Calu3 (cell line): ENCODE measurements at regions not wholly inside any gene's neighbourhood (a gene's known extent, or its start where the extent isn't known, plus 50 kb on each side); places are given as distances from the start of the nearest gene placed in this dataset.

Experiments used
- BruUV-seq: library from RNA; stranded (reverse); fragments of 400-500 nt; replicated peaks from 2 replicates; lab custom pipeline; 2021; lab: Mats Ljungman, UMichigan
- CTCF ChIA-PET: fragments of 300-600 bp; sonication (Branson Sonifier 250); formaldehyde crosslinking; loops from one replicate; lab custom pipeline; 2022; ENCODE audit warnings: antibody characterized with exemption; lab: Charles Lee
- DNase-seq: peaks from one replicate; pipeline ENCODE4 v3.0.0; 2022
- H3K27ac Mint-ChIP-seq: one replicate; pipeline ENCODE4 v1.8.0; 2022; ENCODE audit warnings: mixed read lengths; ENCODE audit not compliant: unreplicated experiment
- H3K27me3 Mint-ChIP-seq: one replicate; pipeline ENCODE4 v1.8.0; 2022; ENCODE audit warnings: mixed read lengths; ENCODE audit not compliant: unreplicated experiment
- H3K36me3 Mint-ChIP-seq: one replicate; pipeline ENCODE4 v1.8.0; 2022; ENCODE audit warnings: mild to moderate bottlenecking, moderate library complexity, mixed read lengths; ENCODE audit not compliant: insufficient read depth, unreplicated experiment
- H3K4me1 Mint-ChIP-seq: one replicate; pipeline ENCODE4 v1.8.0; 2022; ENCODE audit warnings: mild to moderate bottlenecking, low read depth, mixed read lengths; ENCODE audit not compliant: unreplicated experiment
- H3K4me3 Mint-ChIP-seq: one replicate; pipeline ENCODE4 v1.8.0; 2022; ENCODE audit warnings: mild to moderate bottlenecking, low read depth, moderate library complexity, mixed read lengths; ENCODE audit not compliant: unreplicated experiment
- H3K9me3 Mint-ChIP-seq: one replicate; pipeline ENCODE4 v1.8.0; 2022; ENCODE audit warnings: low read depth, mixed read lengths; ENCODE audit not compliant: unreplicated experiment
- intact Hi-C: fragments of 100-400 bp; cut with micrococcal nuclease; formaldehyde crosslinking; loops from one replicate; pipeline ENCODE4 v1.10.0; 2022; ENCODE audit not compliant: unreplicated experiment
- TF ChIP-seq, protein P1 (sequence below): fragments of 200-600 bp; IDR thresholded peaks from one replicate; pipeline ENCODE4 v1.8.0; 2022; ENCODE audit warnings: antibody characterized with exemption; ENCODE audit not compliant: unreplicated experiment

DNA sequence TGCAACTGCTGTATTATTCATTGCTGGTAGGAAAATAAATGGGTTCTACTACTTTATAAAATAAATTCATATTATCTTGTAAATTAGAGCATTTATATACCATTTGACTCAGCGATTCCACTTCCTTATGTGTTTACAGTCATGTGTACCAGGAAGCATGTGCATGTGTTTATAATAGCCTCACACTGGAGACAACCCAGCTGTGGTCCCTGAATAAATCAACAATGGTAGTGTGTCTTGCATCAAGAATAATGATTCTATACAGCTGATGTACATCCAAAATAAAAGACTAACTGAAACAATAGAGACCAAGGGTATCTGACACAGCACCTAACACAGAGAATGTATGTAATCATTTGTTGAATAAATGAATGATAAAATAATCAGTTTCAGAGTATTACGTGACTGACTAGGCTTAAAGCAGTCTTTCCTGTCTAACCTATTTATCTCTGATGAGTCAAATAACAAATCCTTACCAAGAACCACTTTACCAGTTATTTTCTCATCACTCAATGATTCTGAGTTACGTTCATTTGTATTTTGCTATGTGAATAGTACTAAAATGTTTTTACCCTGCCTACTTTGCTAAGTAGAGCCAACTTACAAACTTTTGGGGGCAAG, 216.8 kb downstream of the UBE2E3 start:
- TF ChIP-seq, protein P1, sequence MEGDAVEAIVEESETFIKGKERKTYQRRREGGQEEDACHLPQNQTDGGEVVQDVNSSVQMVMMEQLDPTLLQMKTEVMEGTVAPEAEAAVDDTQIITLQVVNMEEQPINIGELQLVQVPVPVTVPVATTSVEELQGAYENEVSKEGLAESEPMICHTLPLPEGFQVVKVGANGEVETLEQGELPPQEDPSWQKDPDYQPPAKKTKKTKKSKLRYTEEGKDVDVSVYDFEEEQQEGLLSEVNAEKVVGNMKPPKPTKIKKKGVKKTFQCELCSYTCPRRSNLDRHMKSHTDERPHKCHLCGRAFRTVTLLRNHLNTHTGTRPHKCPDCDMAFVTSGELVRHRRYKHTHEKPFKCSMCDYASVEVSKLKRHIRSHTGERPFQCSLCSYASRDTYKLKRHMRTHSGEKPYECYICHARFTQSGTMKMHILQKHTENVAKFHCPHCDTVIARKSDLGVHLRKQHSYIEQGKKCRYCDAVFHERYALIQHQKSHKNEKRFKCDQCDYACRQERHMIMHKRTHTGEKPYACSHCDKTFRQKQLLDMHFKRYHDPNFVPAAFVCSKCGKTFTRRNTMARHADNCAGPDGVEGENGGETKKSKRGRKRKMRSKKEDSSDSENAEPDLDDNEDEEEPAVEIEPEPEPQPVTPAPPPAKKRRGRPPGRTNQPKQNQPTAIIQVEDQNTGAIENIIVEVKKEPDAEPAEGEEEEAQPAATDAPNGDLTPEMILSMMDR = no peak
- Mint-ChIP-seq H3K27ac (peak overlapping the region; percentile 47), H3K36me3 (no peaks in the 10 kb centered on the region), H3K9me3 (no peaks in the 10 kb centered on the region), H3K4me3 (no peak overlapping the region), H3K4me1 (no peaks in the 10 kb centered on the region), H3K27me3 (no peaks in the 10 kb centered on the region)
- intact Hi-C loops = no loop called here
- CTCF ChIA-PET = no interaction called here
- BruUV-seq = no TSS peak
- no peak for DNase-seq

DNA sequence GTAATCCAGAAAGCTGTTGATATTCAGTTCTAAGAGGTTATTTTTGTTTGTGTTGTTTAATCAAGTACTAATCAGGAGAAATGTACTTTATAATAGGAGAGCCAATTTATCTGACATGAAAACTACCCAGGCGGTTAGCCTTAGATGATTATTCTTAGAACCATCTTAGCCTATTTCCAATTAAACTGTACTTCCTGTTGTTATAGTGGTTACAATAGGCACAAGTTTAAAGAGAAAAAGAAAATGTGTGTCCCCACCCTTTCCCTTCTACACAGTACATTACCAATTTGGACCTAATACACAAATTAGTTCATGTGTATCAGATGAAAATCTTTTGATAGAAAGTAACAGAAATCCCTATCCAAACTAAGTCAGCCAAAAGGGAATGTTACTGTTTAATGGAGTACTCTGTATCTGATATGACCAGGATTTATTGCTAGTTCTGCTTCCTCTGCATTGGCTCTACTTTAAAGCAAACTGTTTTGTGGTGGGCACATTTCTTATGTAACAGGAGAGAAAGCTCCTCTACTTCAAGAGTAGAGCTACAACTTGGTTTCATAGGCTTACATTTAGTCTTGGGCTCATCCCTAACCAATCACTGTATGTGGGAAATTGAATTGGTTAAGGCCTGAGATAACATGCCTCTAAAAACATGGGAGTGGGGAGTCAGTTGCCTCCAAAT, 217.9 kb downstream of the UBE2E3 start:
- intact Hi-C loops = no loop called here
- H3K9me3 Mint-ChIP-seq = no peaks in the 10 kb centered on the region
- BruUV-seq = no TSS peak
- H3K4me3 Mint-ChIP-seq = no peak overlapping the region
- peaks cover 6% of the 10 kb centered on the region for H3K4me1 Mint-ChIP-seq
- no peaks in the 10 kb centered on the region for H3K36me3 Mint-ChIP-seq
- TF ChIP-seq, protein P1 = no peak
- CTCF ChIA-PET = no interaction called here
- no peaks in the 10 kb centered on the region for H3K27me3 Mint-ChIP-seq
- DNase-seq = no peak
- H3K27ac Mint-ChIP-seq = no peak overlapping the region

DNA sequence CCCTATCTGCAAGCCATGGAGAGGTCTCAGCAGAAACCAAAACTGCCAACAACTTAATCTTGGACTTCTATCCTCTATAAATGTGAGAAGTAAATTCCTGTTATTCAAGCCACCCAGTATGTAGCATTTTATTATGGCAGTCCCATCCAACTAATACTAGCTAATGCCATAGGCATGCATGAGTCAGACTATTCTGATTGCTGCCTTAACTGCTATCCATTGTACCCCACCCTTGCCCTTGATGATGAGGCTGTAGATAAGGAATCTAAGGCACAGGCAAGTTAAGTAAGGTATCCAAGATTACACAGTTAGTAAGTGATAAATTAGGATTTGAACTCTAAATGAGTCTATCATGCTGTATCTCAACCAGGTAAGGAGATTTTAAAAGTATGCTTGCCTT, 223.0 kb downstream of the UBE2E3 start:
- TF ChIP-seq, protein P1 = no peak
- peaks cover 16% of the 10 kb centered on the region for H3K4me1 Mint-ChIP-seq
- peak; percentile 32 for DNase-seq
- no TSS peak for BruUV-seq
- H3K27ac Mint-ChIP-seq = no peak overlapping the region
- H3K36me3 Mint-ChIP-seq = no peaks in the 10 kb centered on the region
- H3K9me3 Mint-ChIP-seq = peaks cover 9% of the 10 kb centered on the region
- H3K27me3 Mint-ChIP-seq = no peaks in the 10 kb centered on the region
- intact Hi-C loops = no loop called here
- CTCF ChIA-PET = no interaction called here
- H3K4me3 Mint-ChIP-seq = no peak overlapping the region

DNA sequence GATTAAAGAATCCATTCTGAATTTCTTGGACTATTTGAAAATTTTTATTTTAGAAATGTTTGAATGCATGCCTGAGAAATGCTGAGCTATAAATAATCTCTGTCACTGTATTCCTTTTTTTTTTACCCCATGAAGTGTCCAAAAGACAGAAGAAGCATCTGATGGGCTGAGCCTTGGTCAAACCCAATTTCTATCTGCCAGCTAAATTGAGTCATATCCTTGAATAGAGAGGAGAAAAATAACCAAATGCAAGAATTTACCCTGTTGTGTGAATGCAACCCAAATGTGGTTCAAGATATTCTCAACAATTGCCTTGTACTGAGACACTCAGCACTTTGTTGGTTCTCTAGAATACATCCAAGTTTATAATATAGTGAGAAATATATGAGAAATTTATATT, 223.5 kb downstream of the UBE2E3 start:
- H3K27me3 Mint-ChIP-seq = no peaks in the 10 kb centered on the region
- H3K36me3 Mint-ChIP-seq = no peaks in the 10 kb centered on the region
- no peak overlapping the region for H3K27ac Mint-ChIP-seq
- no peak overlapping the region for H3K4me3 Mint-ChIP-seq
- BruUV-seq = no TSS peak
- intact Hi-C loops = no loop called here
- H3K9me3 Mint-ChIP-seq = peaks cover 9% of the 10 kb centered on the region
- no peak for DNase-seq
- peaks cover 16% of the 10 kb centered on the region for H3K4me1 Mint-ChIP-seq
- CTCF ChIA-PET = no interaction called here
- TF ChIP-seq, protein P1 = no peak
